Nephron progenitor cell (in vitro differentiated cells): ENCODE measurements at regions not wholly inside any gene's neighbourhood (a gene's known extent, or its start where the extent isn't known, plus 50 kb on each side); places are given as distances from the start of the nearest gene placed in this dataset.

ENCODE experiments used
- DNase-seq: peaks from one replicate; pipeline ENCODE4 v3.0.0; 2021
- H3K27ac Mint-ChIP-seq: 2 replicates; pipeline ENCODE4 v1.8.0; 2021; ENCODE audit warnings: mild to moderate bottlenecking, moderate library complexity, mixed read lengths
- H3K27me3 Mint-ChIP-seq: 2 replicates; pipeline ENCODE4 v1.8.0; 2021; ENCODE audit warnings: mild to moderate bottlenecking, low read depth, mixed read lengths; ENCODE audit not compliant: poor library complexity
- H3K36me3 Mint-ChIP-seq: 2 replicates; pipeline ENCODE4 v1.8.0; 2021; ENCODE audit warnings: low read depth, mixed read lengths
- H3K4me1 Mint-ChIP-seq: 2 replicates; pipeline ENCODE4 v1.8.0; 2021; ENCODE audit warnings: mixed read lengths
- H3K4me3 Mint-ChIP-seq: 2 replicates; pipeline ENCODE4 v1.8.0; 2021; ENCODE audit warnings: mild to moderate bottlenecking, moderate library complexity, mixed read lengths
- H3K9me3 Mint-ChIP-seq: 2 replicates; pipeline ENCODE4 v1.8.0; 2021; ENCODE audit warnings: mild to moderate bottlenecking, moderate library complexity, mixed read lengths
- CTCF ChIP-seq: fragments of 200-600 bp; sonication (generic); IDR thresholded peaks from 2 replicates; pipeline ENCODE4 v1.5.0; 2021; ENCODE audit warnings: antibody characterized with exemption

GRCh38 chr5:58056546-58056945 is 403.3 kb downstream of the PLK2 start:
- no peak for DNase-seq
- H3K27me3 Mint-ChIP-seq, result no peaks in the 10 kb centered on the region

GRCh38 chr5:58054018-58054417 is 405.9 kb downstream of the PLK2 start:
- TF ChIP-seq CTCF, result no peak
- Mint-ChIP-seq H3K4me1 (peaks cover 3% of the 10 kb centered on the region), H3K36me3 (peaks cover 10% of the 10 kb centered on the region), H3K9me3 (peaks cover 56% of the 10 kb centered on the region), H3K27me3 (no peaks in the 10 kb centered on the region), H3K4me3 (no peak overlapping the region), H3K27ac (no peak overlapping the region)
- DNase-seq, result no peak

More at GRCh38 chr5:58056546-58056945, 403.3 kb downstream of the PLK2 start:
- Mint-ChIP-seq H3K27ac (no peak overlapping the region), H3K36me3 (peaks cover 10% of the 10 kb centered on the region), H3K4me1 (peaks cover 22% of the 10 kb centered on the region), H3K9me3 (peaks cover 51% of the 10 kb centered on the region), H3K4me3 (no peak overlapping the region)
- no peak for TF ChIP-seq CTCF

- no peak overlapping the region for H3K4me3 Mint-ChIP-seq
- no peaks in the 10 kb centered on the region for H3K27me3 Mint-ChIP-seq
- peaks cover 24% of the 10 kb centered on the region for H3K9me3 Mint-ChIP-seq
- no peak for TF ChIP-seq CTCF
- no peak overlapping the region for H3K27ac Mint-ChIP-seq
- no peak for DNase-seq
- H3K4me1 Mint-ChIP-seq, result peaks cover 8% of the 10 kb centered on the region
- H3K36me3 Mint-ChIP-seq, result no peaks in the 10 kb centered on the region
These were observed 410.9 kb downstream of the PLK2 start for GRCh38 chr5:58048954-58049353.

- DNase-seq, result no peak
- no peaks in the 10 kb centered on the region for H3K27me3 Mint-ChIP-seq
- peaks cover 18% of the 10 kb centered on the region for H3K9me3 Mint-ChIP-seq
- peaks cover 8% of the 10 kb centered on the region for H3K4me1 Mint-ChIP-seq
- no peak for TF ChIP-seq CTCF
- no peaks in the 10 kb centered on the region for H3K36me3 Mint-ChIP-seq
- no peak overlapping the region for H3K4me3 Mint-ChIP-seq
- H3K27ac Mint-ChIP-seq, result no peak overlapping the region
These were observed 411.5 kb downstream of the PLK2 start for GRCh38 chr5:58048185-58048925.

GRCh38 chr5:58046371-58046770 is 413.5 kb downstream of the PLK2 start:
- no peak for TF ChIP-seq CTCF
- Mint-ChIP-seq H3K27ac (no peak overlapping the region), H3K4me1 (peaks cover 12% of the 10 kb centered on the region), H3K9me3 (peaks cover 8% of the 10 kb centered on the region), H3K36me3 (no peaks in the 10 kb centered on the region), H3K4me3 (no peak overlapping the region), H3K27me3 (no peaks in the 10 kb centered on the region)
- DNase-seq, result no peak

- no peaks in the 10 kb centered on the region for H3K27me3 Mint-ChIP-seq
- H3K4me3 Mint-ChIP-seq, result no peak overlapping the region
- H3K36me3 Mint-ChIP-seq, result no peaks in the 10 kb centered on the region
- peaks cover 9% of the 10 kb centered on the region for H3K4me1 Mint-ChIP-seq
- no peak for DNase-seq
- TF ChIP-seq CTCF, result no peak
- H3K9me3 Mint-ChIP-seq, result no peaks in the 10 kb centered on the region
- H3K27ac Mint-ChIP-seq, result no peak overlapping the region
These were observed 415.7 kb downstream of the PLK2 start for GRCh38 chr5:58044166-58044565.
